ENCODE measurements at regions not wholly inside any gene's neighbourhood (a gene's known extent, or its start where the extent isn't known, plus 50 kb on each side); places are given as distances from the start of the nearest gene placed in this dataset.
"Not testable (repeated sequence)": the region's sequence is repeated elsewhere in the genome, so short reads cannot be mapped to it uniquely, and the experiment has no call there.

GRCh38 chr13:62123409-62123808 lies 707.8 kb upstream of the PCDH20 start:
- H3K36me3 Mint-ChIP-seq: no peaks in the 10 kb centered on the region
- no peak overlapping the region for H3K4me3 Mint-ChIP-seq
- DNase-seq (no peak), ATAC-seq (replicated peaks) (no peak)
- H3K27ac Mint-ChIP-seq: no peak overlapping the region
- no peaks in the 10 kb centered on the region for H3K4me1 Mint-ChIP-seq
- no peaks in the 10 kb centered on the region for H3K9me3 Mint-ChIP-seq
- no peaks in the 10 kb centered on the region for H3K27me3 Mint-ChIP-seq

GRCh38 chr13:62122434-62122833 lies 706.8 kb upstream of the PCDH20 start:
- Mint-ChIP-seq H3K36me3 (no peaks in the 10 kb centered on the region), H3K9me3 (no peaks in the 10 kb centered on the region), H3K4me1 (no peaks in the 10 kb centered on the region), H3K27me3 (no peaks in the 10 kb centered on the region), H3K27ac (no peak overlapping the region), H3K4me3 (no peak overlapping the region)
- DNase-seq (no peak), ATAC-seq (replicated peaks) (no peak)

GRCh38 chr13:62119739-62120700 lies 704.4 kb upstream of the PCDH20 start:
- ATAC-seq (replicated peaks) (no peak), DNase-seq (no peak)
- Mint-ChIP-seq H3K27me3 (no peaks in the 10 kb centered on the region), H3K4me3 (no peak overlapping the region), H3K4me1 (no peaks in the 10 kb centered on the region), H3K27ac (no peak overlapping the region), H3K36me3 (no peaks in the 10 kb centered on the region), H3K9me3 (no peaks in the 10 kb centered on the region)

- H3K27me3 Mint-ChIP-seq: no peaks in the 10 kb centered on the region
- no peaks in the 10 kb centered on the region for H3K36me3 Mint-ChIP-seq
- no peak overlapping the region for H3K4me3 Mint-ChIP-seq
- no peaks in the 10 kb centered on the region for H3K9me3 Mint-ChIP-seq
- ATAC-seq (replicated peaks) (no peak), DNase-seq (no peak)
- H3K4me1 Mint-ChIP-seq: no peaks in the 10 kb centered on the region
- no peak overlapping the region for H3K27ac Mint-ChIP-seq
Observed at GRCh38 chr13:62115831-62116230, 700.2 kb upstream of the PCDH20 start.

GRCh38 chr13:62113179-62113578 lies 697.5 kb upstream of the PCDH20 start:
- Mint-ChIP-seq H3K9me3 (no peaks in the 10 kb centered on the region), H3K27me3 (no peaks in the 10 kb centered on the region), H3K4me3 (no peak overlapping the region), H3K27ac (no peak overlapping the region), H3K4me1 (no peaks in the 10 kb centered on the region), H3K36me3 (no peaks in the 10 kb centered on the region)
- DNase-seq (no peak), ATAC-seq (replicated peaks) (no peak)

GRCh38 chr13:62110079-62110478 lies 694.4 kb upstream of the PCDH20 start:
- Mint-ChIP-seq H3K27ac (no peak overlapping the region), H3K9me3 (no peaks in the 10 kb centered on the region), H3K4me3 (no peak overlapping the region), H3K36me3 (no peaks in the 10 kb centered on the region), H3K4me1 (no peaks in the 10 kb centered on the region), H3K27me3 (no peaks in the 10 kb centered on the region)
- DNase-seq (no peak), ATAC-seq (replicated peaks) (no peak)

- not testable (repeated sequence) for H3K27me3 Mint-ChIP-seq; H3K4me1 Mint-ChIP-seq; H3K36me3 Mint-ChIP-seq; H3K27ac Mint-ChIP-seq; H3K4me3 Mint-ChIP-seq; DNase-seq; H3K9me3 Mint-ChIP-seq; ATAC-seq (replicated peaks)
Observed at GRCh38 chr13:62104136-62104535, 688.5 kb upstream of the PCDH20 start.

- no peak for DNase-seq
- no peak for ATAC-seq (replicated peaks)
- Mint-ChIP-seq H3K4me3 (no peak overlapping the region), H3K27ac (no peak overlapping the region), H3K4me1 (no peaks in the 10 kb centered on the region), H3K27me3 (no peaks in the 10 kb centered on the region), H3K9me3 (peaks cover 3 to 4% of the 10 kb centered on the region in 2 donors), H3K36me3 (no peaks in the 10 kb centered on the region)
Observed at GRCh38 chr13:62096652-62097051, 681.0 kb upstream of the PCDH20 start.

- Mint-ChIP-seq H3K9me3 (peaks cover 3 to 4% of the 10 kb centered on the region in 2 donors), H3K27me3 (no peaks in the 10 kb centered on the region), H3K27ac (no peak overlapping the region), H3K36me3 (no peaks in the 10 kb centered on the region), H3K4me3 (no peak overlapping the region), H3K4me1 (no peaks in the 10 kb centered on the region)
- DNase-seq (no peak), ATAC-seq (replicated peaks) (no peak)
Observed at GRCh38 chr13:62094932-62095331, 679.3 kb upstream of the PCDH20 start.

- no peaks in the 10 kb centered on the region for H3K36me3 Mint-ChIP-seq
- ATAC-seq (replicated peaks) (no peak), DNase-seq (no peak)
- no peaks in the 10 kb centered on the region for H3K27me3 Mint-ChIP-seq
- peaks cover 3 to 4% of the 10 kb centered on the region in 2 donors for H3K9me3 Mint-ChIP-seq
- H3K27ac Mint-ChIP-seq: no peak overlapping the region
- no peak overlapping the region for H3K4me3 Mint-ChIP-seq
- no peaks in the 10 kb centered on the region for H3K4me1 Mint-ChIP-seq
Observed at GRCh38 chr13:62093984-62094780, 678.5 kb upstream of the PCDH20 start.

- H3K27me3 Mint-ChIP-seq: no peaks in the 10 kb centered on the region
- no peaks in the 10 kb centered on the region for H3K4me1 Mint-ChIP-seq
- DNase-seq (no peak), ATAC-seq (replicated peaks) (no peak)
- peaks cover 3 to 4% of the 10 kb centered on the region in 2 donors for H3K9me3 Mint-ChIP-seq
- H3K36me3 Mint-ChIP-seq: no peaks in the 10 kb centered on the region
- no peak overlapping the region for H3K27ac Mint-ChIP-seq
- H3K4me3 Mint-ChIP-seq: no peak overlapping the region
Observed at GRCh38 chr13:62092949-62093348, 677.3 kb upstream of the PCDH20 start.

GRCh38 chr13:62092536-62092935 lies 676.9 kb upstream of the PCDH20 start:
- Mint-ChIP-seq H3K36me3 (no peaks in the 10 kb centered on the region), H3K9me3 (peaks cover 3 to 4% of the 10 kb centered on the region in 2 donors), H3K4me1 (no peaks in the 10 kb centered on the region), H3K4me3 (no peak overlapping the region), H3K27me3 (no peaks in the 10 kb centered on the region), H3K27ac (no peak overlapping the region)
- no peak for DNase-seq
- no peak for ATAC-seq (replicated peaks)

- H3K4me1 Mint-ChIP-seq: no peaks in the 10 kb centered on the region
- no peak for DNase-seq
- H3K27ac Mint-ChIP-seq: no peak overlapping the region
- H3K36me3 Mint-ChIP-seq: no peaks in the 10 kb centered on the region
- ATAC-seq (replicated peaks): no peak
- H3K27me3 Mint-ChIP-seq: no peaks in the 10 kb centered on the region
- no peak overlapping the region for H3K4me3 Mint-ChIP-seq
- no peaks in the 10 kb centered on the region for H3K9me3 Mint-ChIP-seq
Observed at GRCh38 chr13:62088165-62088564, 672.5 kb upstream of the PCDH20 start.

GRCh38 chr13:62087124-62087523 lies 671.5 kb upstream of the PCDH20 start:
- H3K36me3 Mint-ChIP-seq: no peaks in the 10 kb centered on the region
- no peaks in the 10 kb centered on the region for H3K27me3 Mint-ChIP-seq
- no peak overlapping the region for H3K27ac Mint-ChIP-seq
- DNase-seq (no peak), ATAC-seq (replicated peaks) (no peak)
- H3K4me1 Mint-ChIP-seq: no peaks in the 10 kb centered on the region
- no peaks in the 10 kb centered on the region for H3K9me3 Mint-ChIP-seq
- no peak overlapping the region for H3K4me3 Mint-ChIP-seq
